ENCODE measurements at regions not wholly inside any gene's neighbourhood (a gene's known extent, or its start where the extent isn't known, plus 50 kb on each side); places are given as distances from the start of the nearest gene placed in this dataset.

- no peak overlapping the region for H3K27ac Mint-ChIP-seq
- H3K36me3 Mint-ChIP-seq (ENCODE audit: low read depth), result no peaks in the 10 kb centered on the region
- H3K4me3 Mint-ChIP-seq, result no peak overlapping the region
- peaks cover 15% of the 10 kb centered on the region for H3K9me3 Mint-ChIP-seq
- no peaks in the 10 kb centered on the region for H3K4me1 Mint-ChIP-seq (ENCODE audit: low read depth)
- intact Hi-C loops (cut with micrococcal nuclease), result no loop called here
- no peaks in the 10 kb centered on the region for H3K27me3 Mint-ChIP-seq
Observed at GRCh38 chr2:33897741-33898140, 298.6 kb upstream of the FAM98A start.

GRCh38 chr2:33893824-33894223 lies 294.7 kb upstream of the FAM98A start:
- Mint-ChIP-seq H3K27me3 (no peaks in the 10 kb centered on the region), H3K4me3 (no peak overlapping the region), H3K9me3 (peaks cover 6% of the 10 kb centered on the region), H3K36me3 (ENCODE audit: low read depth) (no peaks in the 10 kb centered on the region), H3K27ac (no peak overlapping the region), H3K4me1 (ENCODE audit: low read depth) (no peaks in the 10 kb centered on the region)
- intact Hi-C loops (cut with micrococcal nuclease), result no loop called here

DNA sequence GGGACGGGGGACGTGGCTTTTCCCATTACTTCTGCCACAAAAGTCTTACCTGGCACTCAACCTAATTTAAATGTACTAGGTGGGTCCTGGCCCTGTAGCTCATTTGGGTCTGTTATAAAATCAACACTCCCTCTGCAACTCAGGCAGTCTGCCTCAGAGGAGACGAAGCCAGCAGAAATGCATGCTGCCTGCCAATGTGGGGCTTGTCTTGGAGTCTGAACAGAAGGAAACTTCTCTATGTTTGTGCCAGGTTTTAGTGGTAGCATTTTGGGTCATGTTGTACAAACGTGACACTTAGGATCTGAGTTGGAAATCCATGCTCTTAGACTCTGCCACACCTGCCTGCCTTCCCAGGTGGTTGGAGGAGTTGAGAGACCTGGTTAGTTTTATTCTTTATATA lies 292.5 kb upstream of the FAM98A start:
- no peaks in the 10 kb centered on the region for H3K27me3 Mint-ChIP-seq
- no peak overlapping the region for H3K4me3 Mint-ChIP-seq
- H3K4me1 Mint-ChIP-seq (ENCODE audit: low read depth), result no peaks in the 10 kb centered on the region
- H3K36me3 Mint-ChIP-seq (ENCODE audit: low read depth), result no peaks in the 10 kb centered on the region
- peaks cover 12% of the 10 kb centered on the region for H3K9me3 Mint-ChIP-seq
- H3K27ac Mint-ChIP-seq, result no peak overlapping the region
- intact Hi-C loops (cut with micrococcal nuclease), result no loop called here

DNA sequence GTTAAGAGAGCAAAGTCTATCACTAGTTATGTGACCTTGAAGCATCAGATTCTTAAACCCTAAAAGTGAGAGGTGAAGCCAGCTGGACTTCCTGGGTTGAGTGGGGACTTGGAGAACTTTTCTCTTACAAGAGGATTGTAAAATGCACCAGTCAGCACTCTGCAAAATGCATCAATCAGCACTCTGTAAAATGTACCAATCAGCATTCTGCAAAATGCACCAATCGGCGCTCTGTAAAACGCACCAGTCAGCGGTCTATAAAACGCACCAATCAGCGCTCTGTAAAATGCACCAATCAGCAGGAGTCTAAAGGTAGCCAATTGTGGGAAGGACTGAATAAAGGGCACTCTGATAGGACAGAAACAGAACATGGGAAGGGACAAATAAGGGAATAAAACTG lies 291.6 kb upstream of the FAM98A start:
- no peak overlapping the region for H3K4me3 Mint-ChIP-seq
- H3K27me3 Mint-ChIP-seq, result no peaks in the 10 kb centered on the region
- intact Hi-C loops (cut with micrococcal nuclease), result no loop called here
- H3K27ac Mint-ChIP-seq, result no peak overlapping the region
- peaks cover 12% of the 10 kb centered on the region for H3K9me3 Mint-ChIP-seq
- H3K36me3 Mint-ChIP-seq (ENCODE audit: low read depth), result no peaks in the 10 kb centered on the region
- no peaks in the 10 kb centered on the region for H3K4me1 Mint-ChIP-seq (ENCODE audit: low read depth)

GRCh38 chr2:33877348-33878016 lies 278.4 kb upstream of the FAM98A start:
- H3K4me3 Mint-ChIP-seq, result no peak overlapping the region
- no peaks in the 10 kb centered on the region for H3K36me3 Mint-ChIP-seq (ENCODE audit: low read depth)
- no peaks in the 10 kb centered on the region for H3K4me1 Mint-ChIP-seq (ENCODE audit: low read depth)
- intact Hi-C loops (cut with micrococcal nuclease), result no loop called here
- no peak overlapping the region for H3K27ac Mint-ChIP-seq
- H3K27me3 Mint-ChIP-seq, result no peaks in the 10 kb centered on the region
- peaks cover 62% of the 10 kb centered on the region for H3K9me3 Mint-ChIP-seq

- Mint-ChIP-seq H3K4me1 (ENCODE audit: low read depth) (no peaks in the 10 kb centered on the region), H3K27ac (no peak overlapping the region), H3K27me3 (no peaks in the 10 kb centered on the region), H3K36me3 (ENCODE audit: low read depth) (no peaks in the 10 kb centered on the region), H3K9me3 (peaks cover 78% of the 10 kb centered on the region), H3K4me3 (no peak overlapping the region)
- intact Hi-C loops (cut with micrococcal nuclease), result no loop called here
Observed at GRCh38 chr2:33873076-33873605, 274.0 kb upstream of the FAM98A start.

- Mint-ChIP-seq H3K27ac (no peak overlapping the region), H3K4me3 (no peak overlapping the region), H3K27me3 (no peaks in the 10 kb centered on the region), H3K9me3 (peaks cover 69% of the 10 kb centered on the region), H3K36me3 (ENCODE audit: low read depth) (no peaks in the 10 kb centered on the region), H3K4me1 (ENCODE audit: low read depth) (peaks cover 5% of the 10 kb centered on the region)
- intact Hi-C loops (cut with micrococcal nuclease), result no loop called here
Observed at GRCh38 chr2:33859811-33860461, 260.8 kb upstream of the FAM98A start.

GRCh38 chr2:33859176-33859575 lies 260.1 kb upstream of the FAM98A start:
- intact Hi-C loops (cut with micrococcal nuclease), result no loop called here

GRCh38 chr2:33848486-33848885 lies 249.4 kb upstream of the FAM98A start:
- no peaks in the 10 kb centered on the region for H3K27me3 Mint-ChIP-seq
- intact Hi-C loops (cut with micrococcal nuclease), result no loop called here
- peaks cover 40% of the 10 kb centered on the region for H3K9me3 Mint-ChIP-seq
- no peaks in the 10 kb centered on the region for H3K36me3 Mint-ChIP-seq (ENCODE audit: low read depth)
- H3K4me1 Mint-ChIP-seq (ENCODE audit: low read depth), result no peaks in the 10 kb centered on the region
- H3K4me3 Mint-ChIP-seq, result no peak overlapping the region
- no peak overlapping the region for H3K27ac Mint-ChIP-seq

More at GRCh38 chr2:33859176-33859575, 260.1 kb upstream of the FAM98A start:
- Mint-ChIP-seq H3K27me3 (no peaks in the 10 kb centered on the region), H3K4me3 (no peak overlapping the region), H3K27ac (no peak overlapping the region), H3K36me3 (ENCODE audit: low read depth) (no peaks in the 10 kb centered on the region), H3K9me3 (peaks cover 75% of the 10 kb centered on the region), H3K4me1 (ENCODE audit: low read depth) (peaks cover 5% of the 10 kb centered on the region)

DNA sequence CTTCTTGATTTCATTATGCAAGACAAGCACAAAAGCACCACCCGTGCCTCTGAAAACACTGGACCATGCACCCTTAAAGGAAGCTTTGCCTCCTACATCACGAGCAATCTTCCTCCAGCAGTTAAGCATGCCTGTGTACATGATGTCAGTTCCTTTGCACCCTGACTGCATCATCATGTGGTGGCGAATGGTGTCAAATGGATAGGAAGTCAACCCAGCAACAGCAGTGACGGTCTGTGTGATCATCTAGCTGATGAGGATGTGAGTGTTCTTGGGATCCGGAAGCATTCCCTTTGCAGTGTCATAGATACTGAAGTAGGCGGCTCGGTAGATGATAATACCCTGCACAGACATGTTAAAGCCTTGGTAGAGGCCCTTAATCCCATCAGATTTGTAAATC lies 240.7 kb upstream of the FAM98A start:
- Mint-ChIP-seq H3K27ac (no peak overlapping the region), H3K27me3 (no peaks in the 10 kb centered on the region), H3K4me1 (ENCODE audit: low read depth) (no peaks in the 10 kb centered on the region), H3K9me3 (no peaks in the 10 kb centered on the region), H3K4me3 (no peak overlapping the region), H3K36me3 (ENCODE audit: low read depth) (no peaks in the 10 kb centered on the region)
- intact Hi-C loops (cut with micrococcal nuclease), result no loop called here

GRCh38 chr2:33836628-33837027 lies 237.5 kb upstream of the FAM98A start:
- H3K4me1 Mint-ChIP-seq (ENCODE audit: low read depth), result no peaks in the 10 kb centered on the region
- H3K4me3 Mint-ChIP-seq, result no peak overlapping the region
- intact Hi-C loops (cut with micrococcal nuclease), result no loop called here
- no peaks in the 10 kb centered on the region for H3K27me3 Mint-ChIP-seq
- no peaks in the 10 kb centered on the region for H3K36me3 Mint-ChIP-seq (ENCODE audit: low read depth)
- no peak overlapping the region for H3K27ac Mint-ChIP-seq
- H3K9me3 Mint-ChIP-seq, result peaks cover 20% of the 10 kb centered on the region

DNA sequence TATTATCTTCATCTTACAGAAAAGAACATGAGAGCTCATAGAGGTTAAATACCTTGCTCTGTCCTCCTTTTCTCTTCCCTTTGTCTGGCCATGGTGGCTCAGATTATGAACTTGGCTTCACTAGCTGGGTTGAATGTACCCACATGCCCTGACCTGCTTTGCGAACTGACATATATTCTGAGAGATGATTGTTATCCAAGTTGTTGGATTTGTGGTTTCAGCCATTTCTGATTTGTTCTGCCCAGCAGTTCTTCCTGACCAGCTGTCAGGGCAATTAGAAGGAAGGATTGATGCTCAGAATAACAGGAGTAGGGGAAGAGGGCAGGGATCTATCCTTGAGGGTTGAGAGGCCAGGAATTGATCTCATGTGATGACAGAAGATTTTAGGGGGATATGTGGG lies 236.8 kb upstream of the FAM98A start:
- Mint-ChIP-seq H3K27ac (no peak overlapping the region), H3K4me1 (ENCODE audit: low read depth) (no peaks in the 10 kb centered on the region), H3K27me3 (no peaks in the 10 kb centered on the region), H3K4me3 (no peak overlapping the region), H3K36me3 (ENCODE audit: low read depth) (no peaks in the 10 kb centered on the region), H3K9me3 (peaks cover 22% of the 10 kb centered on the region)
- intact Hi-C loops (cut with micrococcal nuclease), result no loop called here

DNA sequence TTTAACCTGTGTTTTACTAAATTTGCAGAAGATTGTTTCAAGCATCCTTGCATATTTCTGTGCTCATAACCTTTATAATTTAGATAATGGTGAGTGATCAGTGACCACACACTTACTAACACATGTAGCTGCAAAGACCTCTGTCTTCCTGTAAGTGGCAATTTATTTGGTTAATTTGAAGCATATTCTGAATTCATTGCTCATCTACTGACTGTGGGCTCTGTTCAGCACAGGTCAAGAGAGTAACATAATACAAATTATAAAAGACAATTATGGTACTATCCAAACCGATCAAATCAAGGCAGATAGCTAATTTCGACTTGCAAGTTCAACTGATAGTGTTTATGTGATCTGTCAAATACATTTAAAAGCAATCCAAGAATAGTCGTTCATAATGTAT lies 223.9 kb upstream of the FAM98A start:
- H3K9me3 Mint-ChIP-seq, result peaks cover 18% of the 10 kb centered on the region
- no peaks in the 10 kb centered on the region for H3K4me1 Mint-ChIP-seq (ENCODE audit: low read depth)
- no peaks in the 10 kb centered on the region for H3K27me3 Mint-ChIP-seq
- H3K4me3 Mint-ChIP-seq, result no peak overlapping the region
- H3K36me3 Mint-ChIP-seq (ENCODE audit: low read depth), result no peaks in the 10 kb centered on the region
- no peak overlapping the region for H3K27ac Mint-ChIP-seq
- intact Hi-C loops (cut with micrococcal nuclease), result no loop called here

DNA sequence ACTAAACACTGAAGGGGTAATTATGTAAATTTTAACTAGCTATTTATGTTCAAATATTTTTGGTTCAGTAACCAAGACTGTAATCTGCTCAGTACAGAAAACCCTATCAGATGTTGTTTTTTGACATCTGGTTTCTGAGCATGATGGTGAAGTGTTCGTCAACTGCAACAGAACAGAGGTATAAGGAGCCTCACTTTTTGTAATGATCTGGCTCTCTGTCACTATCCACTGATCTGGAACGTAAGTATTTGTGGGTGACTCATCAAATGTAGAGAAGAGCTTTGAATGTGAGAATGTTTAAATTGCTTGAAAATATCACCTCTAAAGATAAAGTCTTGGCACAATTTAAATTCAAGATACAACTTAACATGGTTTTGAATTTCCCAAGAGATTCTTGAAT lies 213.6 kb upstream of the FAM98A start:
- Mint-ChIP-seq H3K4me1 (ENCODE audit: low read depth) (no peaks in the 10 kb centered on the region), H3K36me3 (ENCODE audit: low read depth) (no peaks in the 10 kb centered on the region), H3K4me3 (no peak overlapping the region), H3K27ac (no peak overlapping the region), H3K9me3 (no peaks in the 10 kb centered on the region), H3K27me3 (no peaks in the 10 kb centered on the region)
- intact Hi-C loops (cut with micrococcal nuclease), result no loop called here

All from dendritic cell treated with granulocyte-macrophage colony-stimulating factor and Interleukin-4, amounts not matched to agents 40 ng/mL and 50 ng/mL, for 4 days (primary cell).